Coronary artery (tissue), 2 donors: ENCODE measurements at regions not wholly inside any gene's neighbourhood (a gene's known extent, or its start where the extent isn't known, plus 50 kb on each side); places are given as distances from the start of the nearest gene placed in this dataset.

Source experiments
- DNase-seq: peaks from one replicate; pipeline ENCODE4 v3.0.0-alpha.2; 2017; ENCODE audit warnings: low spot score
- H3K27ac ChIP-seq, 2 donors: fragments of 200-600 bp; sonication (generic); one replicate each; pipeline ENCODE4 v1.5.1; 2016 to 2019
- H3K4me3 ChIP-seq: fragments of 200-600 bp; sonication (generic); 2 replicates; pipeline ENCODE4 v1.5.1; 2016; ENCODE audit warnings: mild to moderate bottlenecking, moderate library complexity
- CTCF ChIP-seq: fragments of 200-600 bp; sonication (generic); IDR thresholded peaks from one replicate; pipeline ENCODE4 v1.5.1; 2019; ENCODE audit warnings: antibody characterized with exemption

DNA sequence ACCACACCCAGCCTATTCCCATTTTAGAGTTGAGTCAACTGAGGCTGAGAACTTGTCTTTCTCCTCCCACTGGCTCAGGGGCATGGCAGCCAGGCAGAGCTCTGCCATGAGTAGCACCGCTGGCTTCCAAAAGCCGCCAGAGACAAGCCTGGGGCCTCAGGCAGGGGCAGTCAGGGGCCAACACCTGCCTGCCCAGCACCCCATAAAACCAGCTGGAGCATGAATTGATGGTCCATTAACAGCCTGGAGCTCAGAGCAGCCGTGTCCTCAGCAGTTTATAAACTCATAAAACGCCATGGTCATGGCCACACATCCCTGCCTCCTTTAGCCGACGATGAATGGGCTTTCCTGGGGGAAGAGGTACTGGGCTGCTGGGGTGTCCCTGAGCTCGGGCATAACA lies 50.6 kb upstream of the PAX7 start:
- H3K27ac ChIP-seq = no peak overlapping the region
- no peak overlapping the region for H3K4me3 ChIP-seq
- DNase-seq = no peak
- no peak for TF ChIP-seq CTCF

- no peak for DNase-seq
- Histone ChIP-seq H3K27ac (no peak overlapping the region), H3K4me3 (no peak overlapping the region)
- no peak for TF ChIP-seq CTCF
Measured at GRCh38 chr1:18580691-18581419, 49.8 kb upstream of the PAX7 start.
